ENCODE measurements at regions not wholly inside any gene's neighbourhood (a gene's known extent, or its start where the extent isn't known, plus 50 kb on each side); places are given as distances from the start of the nearest gene placed in this dataset.

- no peak overlapping the region for H3K27ac ChIP-seq
- no peaks in the 10 kb centered on the region for H3K27me3 ChIP-seq
- H3K4me3 ChIP-seq (replicated peaks in 1 of 3), result no peak overlapping the region
- WGBS, 2 donors, result 90% methylated on average over 5 of the region's 5 CpGs
- intact Hi-C loops (cut with DNase I), result no loop called here
- no peak for DNase-seq
- TF ChIP-seq, protein P1, sequence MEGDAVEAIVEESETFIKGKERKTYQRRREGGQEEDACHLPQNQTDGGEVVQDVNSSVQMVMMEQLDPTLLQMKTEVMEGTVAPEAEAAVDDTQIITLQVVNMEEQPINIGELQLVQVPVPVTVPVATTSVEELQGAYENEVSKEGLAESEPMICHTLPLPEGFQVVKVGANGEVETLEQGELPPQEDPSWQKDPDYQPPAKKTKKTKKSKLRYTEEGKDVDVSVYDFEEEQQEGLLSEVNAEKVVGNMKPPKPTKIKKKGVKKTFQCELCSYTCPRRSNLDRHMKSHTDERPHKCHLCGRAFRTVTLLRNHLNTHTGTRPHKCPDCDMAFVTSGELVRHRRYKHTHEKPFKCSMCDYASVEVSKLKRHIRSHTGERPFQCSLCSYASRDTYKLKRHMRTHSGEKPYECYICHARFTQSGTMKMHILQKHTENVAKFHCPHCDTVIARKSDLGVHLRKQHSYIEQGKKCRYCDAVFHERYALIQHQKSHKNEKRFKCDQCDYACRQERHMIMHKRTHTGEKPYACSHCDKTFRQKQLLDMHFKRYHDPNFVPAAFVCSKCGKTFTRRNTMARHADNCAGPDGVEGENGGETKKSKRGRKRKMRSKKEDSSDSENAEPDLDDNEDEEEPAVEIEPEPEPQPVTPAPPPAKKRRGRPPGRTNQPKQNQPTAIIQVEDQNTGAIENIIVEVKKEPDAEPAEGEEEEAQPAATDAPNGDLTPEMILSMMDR (IDR thresholded peaks at IDR 0.05), result no peak
- TF ChIP-seq POLR2A (IDR thresholded peaks at IDR 0.05), result no peak
- no peaks in the 10 kb centered on the region for H3K36me3 ChIP-seq
- H3K9me3 ChIP-seq, result no peaks in the 10 kb centered on the region
- H3K4me1 ChIP-seq, result peaks cover 4 to 5% of the 10 kb centered on the region in 2 donors
Measured at GRCh38 chr9:73056245-73056644, 95.4 kb upstream of the ANXA1 start.

GRCh38 chr9:73054091-73054490 is 97.6 kb upstream of the ANXA1 start:
- DNase-seq, result no peak
- no peaks in the 10 kb centered on the region for H3K9me3 ChIP-seq
- intact Hi-C loops (cut with DNase I), result no loop called here
- no peak overlapping the region for H3K4me3 ChIP-seq (replicated peaks in 1 of 3)
- H3K4me1 ChIP-seq, result no peaks in the 10 kb centered on the region
- TF ChIP-seq, protein P1 (IDR thresholded peaks at IDR 0.05), result no peak
- no peak for TF ChIP-seq POLR2A (IDR thresholded peaks at IDR 0.05)
- H3K27ac ChIP-seq, result no peak overlapping the region
- no peaks in the 10 kb centered on the region for H3K36me3 ChIP-seq
- H3K27me3 ChIP-seq, result no peaks in the 10 kb centered on the region

DNA sequence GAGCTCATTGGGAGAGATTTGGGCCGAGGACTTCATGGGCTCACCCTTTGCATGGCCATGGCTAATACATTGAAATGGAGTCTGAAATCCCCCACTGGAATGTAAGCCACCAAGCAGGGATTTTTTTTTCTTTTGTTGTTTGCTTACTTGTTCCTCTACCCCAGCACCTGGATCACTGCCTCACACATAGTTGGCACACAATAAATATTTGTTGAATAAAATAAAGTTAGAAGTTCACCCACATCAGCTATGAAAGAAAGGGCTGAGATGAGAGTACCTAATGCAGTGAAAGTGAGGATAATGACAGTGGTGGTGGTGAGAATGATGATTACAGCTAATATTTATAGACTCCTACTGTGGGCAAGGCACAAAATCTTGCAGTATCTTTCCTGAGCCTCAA is 98.1 kb upstream of the ANXA1 start:
- Histone ChIP-seq H3K36me3 (no peaks in the 10 kb centered on the region), H3K4me3 (replicated peaks in 1 of 3) (no peak overlapping the region), H3K4me1 (no peaks in the 10 kb centered on the region), H3K27me3 (no peaks in the 10 kb centered on the region), H3K9me3 (no peaks in the 10 kb centered on the region), H3K27ac (no peak overlapping the region)
- no peak for DNase-seq
- WGBS, 2 donors, result 65 to 74% methylated on average over 1 of the region's 1 CpG
- no peak for TF ChIP-seq POLR2A (IDR thresholded peaks at IDR 0.05)
- TF ChIP-seq, protein P1 (IDR thresholded peaks at IDR 0.05), result no peak
- intact Hi-C loops (cut with DNase I), result no loop called here

- H3K9me3 ChIP-seq, result no peaks in the 10 kb centered on the region
- no peaks in the 10 kb centered on the region for H3K4me1 ChIP-seq
- no peaks in the 10 kb centered on the region for H3K27me3 ChIP-seq
- WGBS, 2 donors, result 69 to 76% methylated on average over 7 of the region's 7 CpGs
- intact Hi-C loops (cut with DNase I), result no loop called here
- TF ChIP-seq POLR2A (IDR thresholded peaks at IDR 0.05), result no peak
- TF ChIP-seq, protein P1 (IDR thresholded peaks at IDR 0.05), result no peak
- no peak for DNase-seq
- H3K4me3 ChIP-seq (replicated peaks in 1 of 3), result no peak overlapping the region
- no peaks in the 10 kb centered on the region for H3K36me3 ChIP-seq
- H3K27ac ChIP-seq, result no peak overlapping the region
Measured at GRCh38 chr9:73050887-73051550, 98.2 kb upstream of the ALDH1A1 start.

GRCh38 chr9:73050065-73050816 is 97.4 kb upstream of the ALDH1A1 start:
- 74 to 79% methylated on average over 5 of the region's 5 CpGs for WGBS, 2 donors
- H3K4me3 ChIP-seq (replicated peaks in 1 of 3), result no peak overlapping the region
- no peak for DNase-seq
- H3K27ac ChIP-seq, result no peak overlapping the region
- no peak for TF ChIP-seq POLR2A (IDR thresholded peaks at IDR 0.05)
- TF ChIP-seq, protein P1 (IDR thresholded peaks at IDR 0.05), result no peak
- no peaks in the 10 kb centered on the region for H3K4me1 ChIP-seq
- intact Hi-C loops (cut with DNase I), result no loop called here
- no peaks in the 10 kb centered on the region for H3K9me3 ChIP-seq
- no peaks in the 10 kb centered on the region for H3K27me3 ChIP-seq
- H3K36me3 ChIP-seq, result no peaks in the 10 kb centered on the region

All from thyroid gland (tissue), 4 donors.